Transverse colon (tissue), 4 donors: ENCODE measurements at regions not wholly inside any gene's neighbourhood (a gene's known extent, or its start where the extent isn't known, plus 50 kb on each side); places are given as distances from the start of the nearest gene placed in this dataset.

Experiments
- DNase-seq: peaks from one replicate; pipeline ENCODE4 v3.0.0-alpha.2; 2019
- H3K27ac ChIP-seq, 4 donors: fragments of 200-600 bp; sonication (generic); 2 replicates each; pipeline ENCODE4 v1.5.1; 2016 to 2018; ENCODE audit warnings: inconsistent platforms in 4 of 4
- H3K27me3 ChIP-seq: fragments of 200-600 bp; sonication (generic); 2 replicates; pipeline ENCODE4 v1.5.1; 2017; ENCODE audit warnings: inconsistent platforms
- H3K36me3 ChIP-seq, 4 donors: fragments of 200-600 bp; sonication (generic); 2 replicates each; pipeline ENCODE4 v1.5.1; 2017 to 2019; ENCODE audit warnings: inconsistent platforms in 4 of 4
- H3K4me1 ChIP-seq, 4 donors: fragments of 200-600 bp; sonication (generic); 2 replicates each; pipeline ENCODE4 v1.5.1; 2017 to 2020; ENCODE audit warnings: inconsistent platforms in 4 of 4
- H3K4me3 ChIP-seq, 4 donors: fragments of 200-600 bp; sonication (generic); 1 replicate in 1 of 4; 2 replicates in 3 of 4; pipeline versions ENCODE4 v1.5.1 to v1.6.1; 2017 to 2019; ENCODE audit warnings: inconsistent platforms in 4 of 4
- H3K9me3 ChIP-seq, 2 donors: fragments of 200-600 bp; sonication (generic); 2 replicates each; pipeline ENCODE4 v1.5.1; 2017 to 2019; ENCODE audit warnings: inconsistent platforms in 2 of 2
- CTCF ChIP-seq, 5 experiments: fragments of 200-600 bp in 3 of 5; fragments of 450-650 bp in 2 of 5; sonication (generic) in 3 of 5; IDR thresholded peaks; 1 replicate in 2 of 5; 2 replicates in 3 of 5; pipeline ENCODE4 v1.5.1; 2016 to 2017; ENCODE audit warnings: antibody characterized with exemption in 5 of 5, inconsistent platforms in 3 of 5, mild to moderate bottlenecking in 2 of 5, moderate library complexity in 1 of 5
- EP300 ChIP-seq: sonication (generic); formaldehyde crosslinking; IDR thresholded peaks from one replicate; pipeline ENCODE4 v1.6.1; 2017; ENCODE audit warnings: antibody characterized with exemption, low read depth
- POLR2A ChIP-seq: fragments of 450-650 bp; IDR thresholded peaks from one replicate; pipeline ENCODE4 v1.6.1; 2016; ENCODE audit warnings: antibody characterized with exemption, mild to moderate bottlenecking, moderate library complexity
- POLR2AphosphoS5 ChIP-seq, 3 donors: sonication (generic); formaldehyde crosslinking; IDR thresholded peaks; one replicate each; pipeline ENCODE4 v1.6.1; 2016; ENCODE audit warnings: antibody characterized with exemption in 3 of 3
- WGBS, 2 donors: methylation state at CpG; one replicate each; pipeline ENCODE4 v1.1.5; 2018; ENCODE audit warnings: low coverage in 1 of 2; 5-methylcytosine and 5-hydroxymethylcytosine counted together
- in situ Hi-C, 4 donors: fragments of 200-750 bp; cut with MboI; loops; one replicate each; pipeline versions ENCODE4 v1.15.0 to v1.15.1; 2017; ENCODE audit warnings: low sequenced_read_pairs in 3 of 4, low pct_ligation_motif_present in 1 of 4, low pct_unique_long_range_greater_than_20kb in 1 of 4
- intact Hi-C: fragments of 100-400 bp; cut with DNase I; formaldehyde crosslinking; loops from one replicate; pipeline ENCODE4 v1.15.1; 2023; ENCODE audit warnings: low total_unique reads

DNA sequence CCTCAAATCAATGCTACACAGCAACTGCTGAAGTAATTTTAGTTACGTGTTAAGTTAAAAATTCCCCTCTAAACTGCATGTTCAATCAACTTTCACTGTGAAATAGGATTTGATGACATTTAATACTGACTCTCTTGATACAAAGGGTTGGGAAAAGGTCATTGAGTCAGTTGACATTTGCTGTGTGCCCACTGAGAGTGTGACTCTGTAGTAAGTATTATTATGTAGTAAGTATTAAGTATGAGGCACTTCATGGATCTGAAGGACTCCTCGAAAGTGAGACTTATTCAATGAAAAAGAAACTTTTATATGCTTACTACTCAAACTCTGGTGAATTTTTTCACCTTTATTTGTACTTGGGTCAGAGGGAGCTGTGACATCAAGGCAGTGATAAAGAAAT, 83.1 kb upstream of the S1PR1 start:
- in situ Hi-C loops, result no loop called here
- no peaks in the 10 kb centered on the region for H3K27me3 ChIP-seq
- WGBS, 2 donors, result 83% methylated on average over 2 of the region's 2 CpGs

GRCh38 chr1:101152633-101153032, 84.2 kb upstream of the S1PR1 start:
- H3K4me1 ChIP-seq, result no peaks in the 10 kb centered on the region
- TF ChIP-seq POLR2A (no peak), CTCF (IDR thresholded peaks at IDR 0.05) (no peak), POLR2AphosphoS5 (IDR thresholded peaks at IDR 0.05) (no peak), EP300 (no peak)

More for the DNA sequence above, 83.1 kb upstream of the S1PR1 start:
- no peak overlapping the region for H3K4me3 ChIP-seq
- H3K27ac ChIP-seq, result no peak overlapping the region
- TF ChIP-seq POLR2A, result no peak
- TF ChIP-seq EP300, result no peak
- no peak for TF ChIP-seq POLR2AphosphoS5 (IDR thresholded peaks at IDR 0.05)
- TF ChIP-seq CTCF (IDR thresholded peaks at IDR 0.05), result no peak
- DNase-seq, result no peak
- no peaks in the 10 kb centered on the region for H3K36me3 ChIP-seq
- H3K4me1 ChIP-seq, result no peaks in the 10 kb centered on the region
- H3K9me3 ChIP-seq, result no peaks in the 10 kb centered on the region
- intact Hi-C loops, result no loop called here

DNA sequence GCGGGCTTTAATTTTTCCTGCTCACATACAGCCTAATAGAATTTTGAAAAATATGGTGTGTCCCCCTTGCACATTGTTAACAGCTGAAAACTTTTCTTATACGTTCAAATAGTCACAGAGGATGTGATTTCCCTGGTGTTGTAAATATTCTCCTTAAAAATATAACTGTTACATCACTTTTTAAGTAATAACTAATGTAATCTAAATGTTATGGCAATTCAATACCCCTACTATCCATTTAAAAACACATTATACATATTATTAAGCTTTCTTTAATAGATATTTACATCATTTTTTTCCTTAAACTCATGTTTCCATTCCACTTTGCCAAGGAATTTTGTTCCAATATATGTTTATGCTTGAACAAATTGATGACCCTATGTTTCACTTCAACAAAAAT, 85.5 kb upstream of the S1PR1 start:
- Histone ChIP-seq H3K4me3 (no peak overlapping the region), H3K4me1 (no peaks in the 10 kb centered on the region), H3K36me3 (no peaks in the 10 kb centered on the region), H3K27ac (no peak overlapping the region), H3K27me3 (no peaks in the 10 kb centered on the region), H3K9me3 (no peaks in the 10 kb centered on the region)
- intact Hi-C loops, result no loop called here
- WGBS, 2 donors, result 83 to 88% methylated on average over 2 of the region's 2 CpGs
- no peak for DNase-seq
- no peak for TF ChIP-seq EP300
- no peak for TF ChIP-seq POLR2A
- no peak for TF ChIP-seq POLR2AphosphoS5 (IDR thresholded peaks at IDR 0.05)
- TF ChIP-seq CTCF (IDR thresholded peaks at IDR 0.05), result no peak
- in situ Hi-C loops, result no loop called here

More at GRCh38 chr1:101152633-101153032, 84.2 kb upstream of the S1PR1 start:
- Histone ChIP-seq H3K27ac (no peak overlapping the region), H3K36me3 (no peaks in the 10 kb centered on the region), H3K27me3 (no peaks in the 10 kb centered on the region), H3K9me3 (no peaks in the 10 kb centered on the region), H3K4me3 (no peak overlapping the region)
- whole genome bisulfite sequencing, 2 donors, result 73 to 83% methylated on average over 4 of the region's 4 CpGs
- in situ Hi-C loops (no loop called here), intact Hi-C loops (no loop called here)
- no peak for DNase-seq

DNA sequence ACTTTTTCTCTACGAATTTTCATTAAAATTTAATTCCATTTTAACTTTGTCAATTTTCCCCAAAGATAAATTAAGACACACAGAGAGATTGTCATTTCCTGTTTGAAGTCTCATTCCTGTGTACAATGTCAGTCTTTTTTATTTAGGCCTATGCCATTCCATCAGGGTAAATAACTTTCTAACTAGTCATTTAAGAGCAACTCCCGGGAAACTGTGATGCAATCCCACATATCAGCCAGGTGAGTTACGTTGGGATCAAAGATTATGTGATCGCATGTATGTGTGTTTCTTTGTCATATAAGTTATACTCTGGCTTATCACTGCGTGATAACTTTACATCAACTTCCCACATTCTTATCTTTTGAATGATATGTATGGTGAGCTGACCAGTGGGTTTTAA, 86.1 kb upstream of the S1PR1 start:
- H3K27ac ChIP-seq, result no peak overlapping the region
- DNase-seq, result no peak
- TF ChIP-seq EP300 (no peak), POLR2A (no peak), CTCF (IDR thresholded peaks at IDR 0.05) (no peak), POLR2AphosphoS5 (IDR thresholded peaks at IDR 0.05) (no peak)
- in situ Hi-C loops (no loop called here), intact Hi-C loops (no loop called here)
- no peaks in the 10 kb centered on the region for H3K4me1 ChIP-seq
- H3K4me3 ChIP-seq, result no peak overlapping the region
- no peaks in the 10 kb centered on the region for H3K36me3 ChIP-seq
- 44 to 64% methylated on average over 5 of the region's 5 CpGs for WGBS, 2 donors
- no peaks in the 10 kb centered on the region for H3K27me3 ChIP-seq
- no peaks in the 10 kb centered on the region for H3K9me3 ChIP-seq
